H1 (cell line): ENCODE measurements at regions not wholly inside any gene's neighbourhood (a gene's known extent, or its start where the extent isn't known, plus 50 kb on each side); places are given as distances from the start of the nearest gene placed in this dataset.
"Not testable (repeated sequence)": the region's sequence is repeated elsewhere in the genome, so short reads cannot be mapped to it uniquely, and the experiment has no call there.

Experiments used
- EZH2 ChIP-seq: fragments of 200-600 bp; sonication (generic); IDR thresholded peaks from 2 replicates; pipeline ENCODE4 v1.7.1; 2012; ENCODE audit warnings: low read depth, mild to moderate bottlenecking, moderate library complexity, low read length, inconsistent platforms; ENCODE audit not compliant: severe bottlenecking
- JUN ChIP-seq: IDR thresholded peaks from 2 replicates; pipeline ENCODE4 v1.6.1; 2011; ENCODE audit warnings: low read depth, mild to moderate bottlenecking, improper control_type of control experiment, low read length
- KDM4A ChIP-seq: IDR thresholded peaks from one replicate; pipeline ENCODE4 v1.7.1; 2012; ENCODE audit warnings: low read depth, mild to moderate bottlenecking, moderate library complexity, low read length, inconsistent platforms; ENCODE audit not compliant: severe bottlenecking
- MAFK ChIP-seq: IDR thresholded peaks from 2 replicates; pipeline ENCODE4 v1.6.1; 2012; ENCODE audit warnings: low read depth, mild to moderate bottlenecking, improper control_type of control experiment, low read length
- POLR2A ChIP-seq, 2 experiments: IDR thresholded peaks; 1 replicate in 1 of 2; 2 replicates in 1 of 2; pipeline ENCODE4 v1.6.1; 2011; ENCODE audit warnings: low read depth in 2 of 2, low read length in 2 of 2, mild to moderate bottlenecking in 2 of 2; ENCODE audit errors: control extremely low read depth in 1 of 2
- RFX5 ChIP-seq: IDR thresholded peaks from 2 replicates; pipeline ENCODE4 v1.6.1; 2011; ENCODE audit warnings: low read depth, low read length, improper control_type of control experiment, borderline replicate concordance
- TF ChIP-seq, protein P1 (sequence below), 3 experiments: IDR thresholded peaks; 1 replicate in 2 of 3; 2 replicates in 1 of 3; pipeline versions ENCODE4 v1.5.1 to v1.6.1; 2011; ENCODE audit warnings: low read length in 3 of 3, mild to moderate bottlenecking in 3 of 3, inconsistent platforms in 2 of 3, low read depth in 1 of 3, moderate library complexity in 1 of 3; ENCODE audit not compliant: insufficient read depth in 1 of 3; ENCODE audit errors: control extremely low read depth in 1 of 3

DNA sequence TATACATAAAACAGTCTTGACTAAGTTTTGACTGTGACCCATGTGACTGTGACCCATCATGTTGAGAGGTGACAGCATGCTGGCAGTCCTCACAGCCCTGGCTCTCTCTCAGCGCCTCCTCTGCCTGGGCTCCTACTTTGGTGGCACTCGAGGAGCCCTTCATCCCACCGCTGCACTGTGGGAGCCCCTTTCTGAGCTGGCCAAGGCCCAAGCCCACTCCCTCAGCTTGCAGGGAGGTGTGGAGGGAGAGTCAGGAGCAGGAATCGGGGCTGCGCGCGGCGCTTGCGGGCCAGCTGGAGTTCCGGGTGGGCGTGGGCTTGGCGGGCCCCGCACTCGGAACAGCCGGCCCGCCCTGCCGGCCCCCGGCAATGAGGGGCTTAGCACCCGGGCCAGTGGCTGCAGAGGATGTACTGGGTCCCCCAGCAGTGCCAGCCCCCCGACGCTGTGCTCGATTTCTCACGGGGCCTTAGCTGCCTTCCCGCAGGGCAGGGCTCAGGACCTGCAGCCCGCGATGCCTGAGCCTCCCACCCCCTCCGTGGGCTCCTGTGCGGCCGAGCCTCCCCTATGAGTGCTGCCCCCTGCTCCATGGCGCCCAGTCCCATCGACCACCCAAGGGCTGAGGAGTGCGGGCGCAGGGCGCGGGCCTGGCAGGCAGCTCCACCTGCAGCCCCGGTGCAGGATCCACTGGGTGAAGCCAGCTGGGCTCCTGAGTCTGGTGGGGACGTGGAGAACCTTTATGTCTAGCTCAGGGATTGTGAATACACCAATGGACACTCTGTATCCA lies 955.9 kb upstream of the FAT3 start:
- TF ChIP-seq JUN; EZH2; KDM4A; POLR2A (IDR thresholded peaks at IDR 0.05; ENCODE audit: control extremely low read depth in 1 of 2, low read depth in 2 of 2, low read length in 2 of 2); RFX5; MAFK: not testable (repeated sequence)
- TF ChIP-seq, protein P1, sequence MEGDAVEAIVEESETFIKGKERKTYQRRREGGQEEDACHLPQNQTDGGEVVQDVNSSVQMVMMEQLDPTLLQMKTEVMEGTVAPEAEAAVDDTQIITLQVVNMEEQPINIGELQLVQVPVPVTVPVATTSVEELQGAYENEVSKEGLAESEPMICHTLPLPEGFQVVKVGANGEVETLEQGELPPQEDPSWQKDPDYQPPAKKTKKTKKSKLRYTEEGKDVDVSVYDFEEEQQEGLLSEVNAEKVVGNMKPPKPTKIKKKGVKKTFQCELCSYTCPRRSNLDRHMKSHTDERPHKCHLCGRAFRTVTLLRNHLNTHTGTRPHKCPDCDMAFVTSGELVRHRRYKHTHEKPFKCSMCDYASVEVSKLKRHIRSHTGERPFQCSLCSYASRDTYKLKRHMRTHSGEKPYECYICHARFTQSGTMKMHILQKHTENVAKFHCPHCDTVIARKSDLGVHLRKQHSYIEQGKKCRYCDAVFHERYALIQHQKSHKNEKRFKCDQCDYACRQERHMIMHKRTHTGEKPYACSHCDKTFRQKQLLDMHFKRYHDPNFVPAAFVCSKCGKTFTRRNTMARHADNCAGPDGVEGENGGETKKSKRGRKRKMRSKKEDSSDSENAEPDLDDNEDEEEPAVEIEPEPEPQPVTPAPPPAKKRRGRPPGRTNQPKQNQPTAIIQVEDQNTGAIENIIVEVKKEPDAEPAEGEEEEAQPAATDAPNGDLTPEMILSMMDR (IDR thresholded peaks at IDR 0.05; ENCODE audit: control extremely low read depth in 1 of 3, insufficient read depth in 1 of 3, low read depth in 1 of 3, low read length in 3 of 3): not testable (repeated sequence)
